ENCODE measurements at regions not wholly inside any gene's neighbourhood (a gene's known extent, or its start where the extent isn't known, plus 50 kb on each side); places are given as distances from the start of the nearest gene placed in this dataset.
"Not testable (repeated sequence)": the region's sequence is repeated elsewhere in the genome, so short reads cannot be mapped to it uniquely, and the experiment has no call there.

DNA sequence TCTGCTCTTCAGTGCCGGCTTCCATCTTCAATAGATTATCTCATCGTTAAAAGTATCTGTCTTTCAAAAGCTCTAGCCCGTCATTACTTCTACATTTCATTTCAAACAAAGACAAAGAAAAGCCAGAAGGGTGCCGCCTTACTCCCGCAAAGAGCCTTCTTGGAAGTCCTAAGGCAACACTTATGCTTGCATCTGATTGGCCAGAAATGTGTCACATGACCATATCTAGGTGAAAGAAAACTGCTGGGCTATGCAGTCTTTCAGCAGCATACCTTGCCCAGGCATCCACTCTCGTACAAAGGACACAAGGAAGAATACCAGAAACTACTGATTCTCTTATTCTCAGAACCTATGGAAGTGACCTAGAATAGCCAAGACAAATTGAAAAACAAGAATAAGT, 217.1 kb upstream of the SLC35G4 start:
- H3K9me3 Mint-ChIP-seq: no peaks in the 10 kb centered on the region
- H3K4me3 Mint-ChIP-seq: no peak overlapping the region
- H3K4me1 Mint-ChIP-seq: no peaks in the 10 kb centered on the region
- no peaks in the 10 kb centered on the region for H3K36me3 Mint-ChIP-seq
- H3K27ac Mint-ChIP-seq: no peak overlapping the region
- no peaks in the 10 kb centered on the region for H3K27me3 Mint-ChIP-seq

DNA sequence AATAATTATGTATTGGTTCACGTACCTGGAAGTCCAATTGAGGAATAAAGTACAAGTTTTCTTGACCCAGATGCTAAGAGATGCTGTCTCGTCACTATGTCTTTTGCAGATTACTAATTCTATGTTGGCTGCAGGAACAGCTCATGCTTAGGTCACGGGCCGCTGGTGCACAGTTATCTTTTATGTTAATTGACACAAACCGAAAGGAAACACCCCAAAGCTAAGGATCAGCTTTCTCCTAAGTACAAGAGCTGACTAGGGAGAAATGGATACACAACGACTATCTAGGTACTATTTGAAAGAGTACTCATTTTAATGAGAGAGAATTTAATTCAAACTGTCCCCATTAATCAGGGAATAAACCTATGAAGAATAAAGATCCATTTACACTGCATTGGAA, 217.7 kb upstream of the SLC35G4 start:
- no peak overlapping the region for H3K4me3 Mint-ChIP-seq
- H3K9me3 Mint-ChIP-seq: no peaks in the 10 kb centered on the region
- H3K4me1 Mint-ChIP-seq: no peaks in the 10 kb centered on the region
- H3K27me3 Mint-ChIP-seq: no peaks in the 10 kb centered on the region
- no peaks in the 10 kb centered on the region for H3K36me3 Mint-ChIP-seq
- no peak overlapping the region for H3K27ac Mint-ChIP-seq

DNA sequence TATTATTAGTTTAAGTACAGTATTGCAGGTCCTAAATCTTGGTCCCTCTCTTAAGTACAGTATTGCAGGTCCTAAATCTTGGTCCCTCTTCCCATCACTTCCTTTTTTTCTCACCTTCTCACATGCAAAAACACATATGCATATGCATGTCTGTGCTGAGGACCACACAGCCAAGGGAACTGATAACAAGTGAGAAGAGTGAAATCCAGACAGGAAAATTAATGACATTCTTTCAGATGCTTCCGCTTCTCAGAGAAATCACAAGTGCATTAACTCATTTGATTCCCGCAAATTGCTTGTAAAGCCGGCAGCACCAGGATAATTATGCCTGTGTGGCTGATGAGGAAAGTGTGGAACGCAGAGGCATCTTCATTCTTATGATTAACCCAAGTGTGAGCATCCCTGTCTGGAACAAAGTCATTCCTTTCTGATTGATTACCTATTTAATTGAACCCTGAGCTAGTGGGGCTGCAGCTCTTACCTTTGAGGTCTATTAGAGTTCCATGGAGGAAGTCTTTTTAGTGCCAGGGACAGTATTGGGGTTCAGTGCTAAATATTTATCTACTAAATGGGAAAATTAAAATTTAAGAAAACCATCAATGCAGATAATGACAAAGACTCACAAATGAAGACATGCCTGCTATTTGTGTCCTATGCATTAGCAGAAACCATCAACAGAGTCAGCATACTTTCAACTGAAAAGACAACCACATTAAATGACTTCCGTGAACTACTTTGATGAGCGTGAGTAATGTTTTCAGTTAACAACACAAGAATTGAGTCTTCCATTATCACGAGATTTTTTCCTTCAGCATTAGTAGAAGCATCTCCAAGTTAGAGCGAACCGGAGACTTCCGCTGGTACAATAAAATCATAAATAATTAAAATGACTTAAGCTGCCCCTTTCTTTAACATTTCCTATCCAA, 220.4 kb upstream of the SLC35G4 start:
- Mint-ChIP-seq H3K27ac (no peak overlapping the region), H3K9me3 (peaks cover 0 to 2% (median 0%) of the 10 kb centered on the region in 3 donors), H3K4me3 (no peak overlapping the region), H3K36me3 (no peaks in the 10 kb centered on the region), H3K27me3 (no peaks in the 10 kb centered on the region), H3K4me1 (no peaks in the 10 kb centered on the region)

- no peaks in the 10 kb centered on the region for H3K4me1 Mint-ChIP-seq
- no peak overlapping the region for H3K27ac Mint-ChIP-seq
- H3K27me3 Mint-ChIP-seq: no peaks in the 10 kb centered on the region
- H3K9me3 Mint-ChIP-seq: peaks cover 0 to 2% (median 0%) of the 10 kb centered on the region in 3 donors
- no peak overlapping the region for H3K4me3 Mint-ChIP-seq
- no peaks in the 10 kb centered on the region for H3K36me3 Mint-ChIP-seq
Measured at GRCh38 chr18:11387880-11388279, 221.5 kb upstream of the SLC35G4 start.

GRCh38 chr18:11383381-11383780, 226.0 kb upstream of the SLC35G4 start:
- Mint-ChIP-seq H3K27ac (no peak overlapping the region), H3K4me3 (no peak overlapping the region), H3K9me3 (peaks cover 0 to 2% (median 0%) of the 10 kb centered on the region in 3 donors), H3K27me3 (no peaks in the 10 kb centered on the region), H3K4me1 (no peaks in the 10 kb centered on the region), H3K36me3 (no peaks in the 10 kb centered on the region)

DNA sequence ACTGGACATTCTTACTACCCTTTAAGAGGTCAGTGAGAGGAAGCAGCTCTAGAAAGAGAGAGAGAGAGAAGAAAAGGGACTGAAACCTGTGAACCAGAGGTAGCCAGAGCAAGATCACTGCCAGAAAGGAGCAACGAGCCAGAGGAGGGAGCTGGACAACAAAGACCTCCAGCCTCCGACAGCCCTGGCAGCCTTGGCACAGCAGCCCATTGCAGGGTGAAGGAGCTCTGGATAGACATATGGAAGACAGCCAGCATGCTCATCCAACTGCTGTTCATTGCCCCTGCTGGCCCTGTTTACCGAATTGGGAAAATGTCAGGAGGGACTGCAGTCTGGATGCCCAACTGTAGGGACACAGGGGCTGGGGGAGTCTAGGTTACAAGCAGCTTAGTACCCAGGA, 228.4 kb upstream of the SLC35G4 start:
- H3K4me1 Mint-ChIP-seq: no peaks in the 10 kb centered on the region
- no peak overlapping the region for H3K4me3 Mint-ChIP-seq
- H3K36me3 Mint-ChIP-seq: no peaks in the 10 kb centered on the region
- H3K9me3 Mint-ChIP-seq: peaks cover 0 to 4% (median 0%) of the 10 kb centered on the region in 3 donors
- H3K27ac Mint-ChIP-seq: no peak overlapping the region
- no peaks in the 10 kb centered on the region for H3K27me3 Mint-ChIP-seq

DNA sequence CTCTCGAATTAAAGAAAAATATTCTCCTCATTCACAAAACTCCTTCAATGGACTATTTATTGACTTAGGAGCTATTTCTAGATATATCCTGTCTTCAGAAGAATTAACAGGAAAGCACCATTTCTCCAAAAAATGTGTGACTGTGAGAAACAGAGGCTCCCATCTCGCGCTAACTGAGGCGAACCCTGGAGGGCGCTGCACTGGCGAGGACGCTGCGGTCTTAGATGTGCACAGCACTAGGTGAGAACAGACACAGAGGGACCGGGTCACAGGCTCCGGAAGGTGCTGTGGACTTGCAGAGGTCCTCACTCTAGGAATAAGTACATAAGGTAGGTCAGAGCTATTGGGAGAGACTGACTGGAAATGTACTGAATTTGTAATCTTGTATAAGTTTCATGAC, 229.7 kb upstream of the SLC35G4 start:
- Mint-ChIP-seq H3K27ac (no peak overlapping the region), H3K27me3 (no peaks in the 10 kb centered on the region), H3K4me3 (no peak overlapping the region), H3K4me1 (no peaks in the 10 kb centered on the region), H3K36me3 (no peaks in the 10 kb centered on the region), H3K9me3 (peaks cover 0 to 4% (median 0%) of the 10 kb centered on the region in 3 donors)

DNA sequence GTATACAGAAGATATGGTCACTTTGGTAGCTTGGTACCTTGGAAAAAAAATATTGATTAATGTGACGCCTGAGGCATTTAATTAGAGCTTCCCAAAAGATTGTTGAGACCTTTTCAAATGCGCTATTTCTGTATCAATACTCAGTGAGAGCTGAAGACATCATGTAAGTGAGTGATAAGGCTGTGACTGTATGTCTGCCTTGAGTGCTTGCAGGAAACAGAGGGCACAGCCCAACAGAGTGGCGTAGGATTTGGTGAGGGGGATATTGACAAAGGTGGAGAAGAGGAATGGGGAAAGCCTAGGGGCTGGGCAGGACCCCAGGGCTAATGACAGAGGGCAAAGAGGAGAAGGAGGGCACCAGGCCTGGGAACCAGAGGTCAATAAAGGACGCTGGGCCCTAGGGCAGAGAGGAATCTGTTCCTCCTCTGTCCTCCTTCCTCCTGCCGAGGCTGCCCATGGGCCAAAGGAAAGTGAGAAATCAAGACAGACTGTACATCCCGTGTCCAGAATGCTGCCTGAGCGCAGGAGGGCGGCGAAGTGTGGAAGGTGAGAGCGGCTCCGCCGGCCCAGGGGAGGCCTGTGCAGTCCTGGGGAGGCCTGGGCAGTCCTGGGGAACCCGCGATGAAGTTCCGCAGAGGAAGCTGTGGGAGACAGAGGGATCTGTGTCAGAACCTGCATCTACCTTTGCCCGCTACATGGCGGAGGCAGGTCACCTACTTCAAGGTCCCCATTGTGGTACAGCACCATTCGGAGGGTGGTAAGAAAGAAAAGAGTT, 228.6 kb upstream of the PIEZO2 start:
- Mint-ChIP-seq H3K36me3 (no peaks in the 10 kb centered on the region), H3K4me1 (no peaks in the 10 kb centered on the region), H3K9me3 (peaks cover 0 to 3% (median 0%) of the 10 kb centered on the region in 3 donors), H3K27ac (no peak overlapping the region), H3K27me3 (no peaks in the 10 kb centered on the region), H3K4me3 (no peak overlapping the region)

- no peak overlapping the region for H3K27ac Mint-ChIP-seq
- no peaks in the 10 kb centered on the region for H3K4me1 Mint-ChIP-seq
Measured at GRCh38 chr18:11372163-11372562, 222.8 kb upstream of the PIEZO2 start.

GRCh38 chr18:11369556-11369955, 220.2 kb upstream of the PIEZO2 start:
- no peak overlapping the region for H3K4me3 Mint-ChIP-seq
- no peaks in the 10 kb centered on the region for H3K36me3 Mint-ChIP-seq

More at GRCh38 chr18:11372163-11372562, 222.8 kb upstream of the PIEZO2 start:
- Mint-ChIP-seq H3K4me3 (no peak overlapping the region), H3K36me3 (no peaks in the 10 kb centered on the region), H3K9me3 (peaks cover 0 to 3% (median 0%) of the 10 kb centered on the region in 3 donors), H3K27me3 (no peaks in the 10 kb centered on the region)

DNA sequence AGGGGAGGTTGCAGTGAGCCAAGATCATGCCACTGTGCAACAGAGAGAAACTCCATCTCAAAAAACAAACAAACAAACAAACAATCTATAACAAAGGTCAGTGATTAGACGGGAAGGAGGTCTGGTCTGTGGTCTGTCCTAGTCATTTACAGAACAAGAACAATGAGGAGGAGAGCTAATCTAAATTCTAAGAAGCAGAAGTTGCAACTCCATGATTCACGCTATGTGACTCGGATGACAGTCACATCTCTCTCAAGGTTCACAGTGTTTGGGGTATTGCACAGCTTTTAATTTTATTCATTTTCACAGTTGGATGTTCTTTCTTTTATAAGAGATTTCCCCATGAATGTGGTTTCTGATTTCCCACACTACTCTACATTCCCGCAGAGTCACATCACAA, 218.7 kb upstream of the PIEZO2 start:
- Mint-ChIP-seq H3K27me3 (no peaks in the 10 kb centered on the region), H3K9me3 (no peaks in the 10 kb centered on the region), H3K27ac (no peak overlapping the region), H3K4me1 (no peaks in the 10 kb centered on the region), H3K36me3 (no peaks in the 10 kb centered on the region), H3K4me3 (peak overlapping the region in 1 of 4 donors; percentile 4)

More at GRCh38 chr18:11369556-11369955, 220.2 kb upstream of the PIEZO2 start:
- no peak overlapping the region for H3K27ac Mint-ChIP-seq
- no peaks in the 10 kb centered on the region for H3K27me3 Mint-ChIP-seq
- H3K9me3 Mint-ChIP-seq: no peaks in the 10 kb centered on the region
- no peaks in the 10 kb centered on the region for H3K4me1 Mint-ChIP-seq

DNA sequence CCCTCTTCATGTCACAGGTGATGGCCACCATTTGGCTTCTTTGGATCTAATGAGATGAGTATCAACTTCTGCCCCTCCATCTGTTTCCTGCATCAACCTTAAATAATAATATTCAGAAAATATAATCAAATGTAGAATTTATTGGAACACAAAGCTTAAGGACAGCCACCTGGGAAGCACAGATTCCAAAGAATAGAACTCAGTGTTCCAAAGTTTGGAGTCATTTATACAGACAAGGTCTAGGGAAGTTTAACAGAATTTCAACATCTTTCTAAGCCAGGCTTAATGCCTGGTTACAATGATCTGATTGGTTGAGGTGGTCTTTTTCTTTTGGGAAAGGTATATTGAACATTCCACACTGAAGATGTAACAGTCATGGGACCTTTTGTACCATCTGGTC, 218.0 kb upstream of the PIEZO2 start:
- no peaks in the 10 kb centered on the region for H3K4me1 Mint-ChIP-seq
- no peaks in the 10 kb centered on the region for H3K36me3 Mint-ChIP-seq
- no peak overlapping the region for H3K27ac Mint-ChIP-seq
- no peak overlapping the region for H3K4me3 Mint-ChIP-seq
- H3K9me3 Mint-ChIP-seq: no peaks in the 10 kb centered on the region
- no peaks in the 10 kb centered on the region for H3K27me3 Mint-ChIP-seq

- no peaks in the 10 kb centered on the region for H3K4me1 Mint-ChIP-seq
- H3K27me3 Mint-ChIP-seq: no peaks in the 10 kb centered on the region
- H3K27ac Mint-ChIP-seq: no peak overlapping the region
- no peak overlapping the region for H3K4me3 Mint-ChIP-seq
- H3K36me3 Mint-ChIP-seq: no peaks in the 10 kb centered on the region
- H3K9me3 Mint-ChIP-seq: no peaks in the 10 kb centered on the region
Measured at GRCh38 chr18:11366410-11366809, 217.0 kb upstream of the PIEZO2 start.

DNA sequence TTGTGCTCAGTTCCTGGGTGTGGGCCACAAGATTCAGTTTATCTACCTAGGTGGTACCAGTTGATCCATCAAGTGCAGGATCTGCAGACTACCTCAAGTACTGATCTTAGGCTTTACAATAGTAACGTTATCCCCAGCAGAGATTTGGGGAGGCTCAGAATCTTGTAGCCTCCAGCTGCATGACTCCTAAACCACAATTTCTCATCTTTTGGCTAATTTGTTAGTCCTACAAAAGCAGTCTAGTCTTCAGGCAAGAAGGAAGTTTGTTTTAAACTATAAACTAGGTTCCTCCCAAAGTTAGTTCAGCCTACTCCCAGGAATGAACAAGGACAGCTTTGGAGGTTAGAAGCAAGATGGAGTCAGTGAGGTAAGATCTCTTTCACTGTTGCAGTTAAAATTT, 213.5 kb upstream of the PIEZO2 start:
- Mint-ChIP-seq H3K27me3 (no peaks in the 10 kb centered on the region), H3K4me1 (no peaks in the 10 kb centered on the region), H3K4me3 (no peak overlapping the region), H3K9me3 (no peaks in the 10 kb centered on the region), H3K27ac (no peak overlapping the region), H3K36me3 (no peaks in the 10 kb centered on the region)

DNA sequence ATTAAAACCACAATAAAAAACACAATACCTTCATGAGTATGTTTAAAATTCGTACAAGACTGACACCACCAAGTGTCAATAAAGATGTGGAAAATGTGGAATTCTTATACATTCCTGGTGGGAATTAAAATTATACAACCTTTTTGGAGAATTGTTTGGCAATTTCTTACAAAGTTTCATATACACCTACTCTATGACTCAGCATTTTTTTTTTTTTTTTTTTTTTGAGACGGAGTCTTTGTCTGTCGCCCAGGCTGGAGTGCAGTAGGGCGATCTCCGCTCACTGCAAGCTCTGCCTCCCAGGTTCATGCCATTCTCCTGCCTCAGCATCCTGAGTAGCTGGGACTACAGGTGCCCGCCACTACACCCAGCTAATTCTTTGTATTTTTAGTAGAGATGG, 212.5 kb upstream of the PIEZO2 start:
- H3K4me3 Mint-ChIP-seq, H3K9me3 Mint-ChIP-seq, H3K4me1 Mint-ChIP-seq, H3K27me3 Mint-ChIP-seq, H3K36me3 Mint-ChIP-seq, H3K27ac Mint-ChIP-seq: not testable (repeated sequence)

Measured in IgD-negative memory B cell (primary cell).